ENCODE measurements at regions not wholly inside any gene's neighbourhood (a gene's known extent, or its start where the extent isn't known, plus 50 kb on each side); places are given as distances from the start of the nearest gene placed in this dataset.

- TF ChIP-seq, protein P1, sequence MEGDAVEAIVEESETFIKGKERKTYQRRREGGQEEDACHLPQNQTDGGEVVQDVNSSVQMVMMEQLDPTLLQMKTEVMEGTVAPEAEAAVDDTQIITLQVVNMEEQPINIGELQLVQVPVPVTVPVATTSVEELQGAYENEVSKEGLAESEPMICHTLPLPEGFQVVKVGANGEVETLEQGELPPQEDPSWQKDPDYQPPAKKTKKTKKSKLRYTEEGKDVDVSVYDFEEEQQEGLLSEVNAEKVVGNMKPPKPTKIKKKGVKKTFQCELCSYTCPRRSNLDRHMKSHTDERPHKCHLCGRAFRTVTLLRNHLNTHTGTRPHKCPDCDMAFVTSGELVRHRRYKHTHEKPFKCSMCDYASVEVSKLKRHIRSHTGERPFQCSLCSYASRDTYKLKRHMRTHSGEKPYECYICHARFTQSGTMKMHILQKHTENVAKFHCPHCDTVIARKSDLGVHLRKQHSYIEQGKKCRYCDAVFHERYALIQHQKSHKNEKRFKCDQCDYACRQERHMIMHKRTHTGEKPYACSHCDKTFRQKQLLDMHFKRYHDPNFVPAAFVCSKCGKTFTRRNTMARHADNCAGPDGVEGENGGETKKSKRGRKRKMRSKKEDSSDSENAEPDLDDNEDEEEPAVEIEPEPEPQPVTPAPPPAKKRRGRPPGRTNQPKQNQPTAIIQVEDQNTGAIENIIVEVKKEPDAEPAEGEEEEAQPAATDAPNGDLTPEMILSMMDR (IDR thresholded peaks at IDR 0.05) = no peak
- Mint-ChIP-seq H3K36me3 (ENCODE audit: low read depth) (peaks cover 16% of the 10 kb centered on the region; the same call in 1 of the 2 replicates), H3K4me1 (ENCODE audit: low read depth) (peaks cover 11% of the 10 kb centered on the region), H3K9me3 (0 out of 2 replicates have a peak, but pooled peaks cover 3% of the 10 kb centered on the region), H3K4me3 (no peak overlapping the region), H3K27ac (no peak overlapping the region), H3K27me3 (ENCODE audit: insufficient read depth) (no peaks in the 10 kb centered on the region)
- no peak for DNase-seq
Measured at GRCh38 chr18:73452866-73453265, 585.1 kb upstream of the NETO1 start.

- Mint-ChIP-seq H3K4me1 (ENCODE audit: low read depth) (peaks cover 20% of the 10 kb centered on the region), H3K36me3 (ENCODE audit: low read depth) (peaks cover 20% of the 10 kb centered on the region; the same call in 1 of the 2 replicates), H3K9me3 (0 out of 2 replicates have a peak, but pooled peaks cover 3% of the 10 kb centered on the region), H3K27me3 (ENCODE audit: insufficient read depth) (0 out of 2 replicates have a peak, but pooled peaks cover 1% of the 10 kb centered on the region), H3K27ac (no peak overlapping the region), H3K4me3 (no peak overlapping the region)
- DNase-seq = no peak
- TF ChIP-seq, protein P1 (IDR thresholded peaks at IDR 0.05) = no peak
Measured at GRCh38 chr18:73446502-73446901, 578.7 kb upstream of the NETO1 start.

DNA sequence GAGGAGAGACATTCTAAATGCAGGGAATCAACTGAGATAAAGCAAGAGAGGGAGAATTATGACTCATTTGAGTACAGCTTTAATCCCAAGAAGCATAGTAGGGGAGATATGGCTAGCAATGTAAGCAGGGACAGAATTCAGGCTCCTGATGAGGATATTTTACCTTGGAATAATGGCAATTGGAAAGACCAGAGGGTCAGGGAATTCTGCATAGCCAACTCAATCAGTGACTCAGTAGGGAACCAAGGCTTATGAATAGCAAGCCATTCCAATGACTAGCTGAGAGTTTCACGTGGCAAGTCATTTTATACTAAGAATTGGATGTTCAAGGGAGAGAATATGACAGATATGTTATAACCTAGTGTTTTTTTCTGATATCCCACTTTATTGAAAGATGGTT is 563.8 kb upstream of the NETO1 start:
- TF ChIP-seq, protein P1 (IDR thresholded peaks at IDR 0.05) = no peak
- Mint-ChIP-seq H3K36me3 (ENCODE audit: low read depth) (no peaks in the 10 kb centered on the region), H3K27me3 (ENCODE audit: insufficient read depth) (no peaks in the 10 kb centered on the region), H3K4me3 (no peak overlapping the region), H3K4me1 (ENCODE audit: low read depth) (peaks cover 14% of the 10 kb centered on the region; the same call in 1 of the 2 replicates), H3K9me3 (no peaks in the 10 kb centered on the region), H3K27ac (no peak overlapping the region)
- DNase-seq = no peak

GRCh38 chr18:73421010-73421409 is 553.2 kb upstream of the NETO1 start:
- Mint-ChIP-seq H3K27ac (no peak overlapping the region), H3K36me3 (ENCODE audit: low read depth) (no peaks in the 10 kb centered on the region), H3K27me3 (ENCODE audit: insufficient read depth) (no peaks in the 10 kb centered on the region; the same call in 1 of the 2 replicates), H3K4me1 (ENCODE audit: low read depth) (peaks cover 9% of the 10 kb centered on the region), H3K4me3 (no peak overlapping the region), H3K9me3 (no peaks in the 10 kb centered on the region)
- DNase-seq = no peak
- TF ChIP-seq, protein P1 (IDR thresholded peaks at IDR 0.05) = no peak

- TF ChIP-seq, protein P1 (IDR thresholded peaks at IDR 0.05) = no peak
- DNase-seq = no peak
- H3K4me3 Mint-ChIP-seq = no peak overlapping the region
- no peaks in the 10 kb centered on the region for H3K4me1 Mint-ChIP-seq (ENCODE audit: low read depth)
- no peaks in the 10 kb centered on the region for H3K9me3 Mint-ChIP-seq
- H3K27ac Mint-ChIP-seq = no peak overlapping the region
- H3K27me3 Mint-ChIP-seq (ENCODE audit: insufficient read depth) = no peaks in the 10 kb centered on the region
- H3K36me3 Mint-ChIP-seq (ENCODE audit: low read depth) = no peaks in the 10 kb centered on the region
Measured at GRCh38 chr18:73419531-73419930, 551.7 kb upstream of the NETO1 start.

GRCh38 chr18:73414598-73414997 is 546.8 kb upstream of the NETO1 start:
- Mint-ChIP-seq H3K27me3 (ENCODE audit: insufficient read depth) (no peaks in the 10 kb centered on the region), H3K4me1 (ENCODE audit: low read depth) (no peaks in the 10 kb centered on the region), H3K4me3 (no peak overlapping the region), H3K9me3 (no peaks in the 10 kb centered on the region), H3K36me3 (ENCODE audit: low read depth) (no peaks in the 10 kb centered on the region), H3K27ac (no peak overlapping the region)
- DNase-seq = no peak
- TF ChIP-seq, protein P1 (IDR thresholded peaks at IDR 0.05) = no peak

Data from HFFc6 (cell line).